Fibroblast of villous mesenchyme (primary cell): ENCODE measurements at regions not wholly inside any gene's neighbourhood (a gene's known extent, or its start where the extent isn't known, plus 50 kb on each side); places are given as distances from the start of the nearest gene placed in this dataset.

Experiments used
- DNase-seq: peaks from one replicate; pipeline ENCODE4 v3.0.0-alpha.2; 2010; ENCODE audit warnings: low read depth
- H3K4me3 ChIP-seq: 2 replicates; pipeline ENCODE4 v1.5.1; 2011; ENCODE audit warnings: low read depth, mild to moderate bottlenecking, low read length
- CTCF ChIP-seq: IDR thresholded peaks from 2 replicates; pipeline ENCODE4 v1.5.1; 2012; ENCODE audit warnings: low read depth, mild to moderate bottlenecking, low read length; ENCODE audit not compliant: insufficient read depth

GRCh38 chr12:92496790-92497189 lies 206.0 kb upstream of the PLEKHG7 start:
- DNase-seq, result no peak
- TF ChIP-seq CTCF, result no peak
- H3K4me3 ChIP-seq, result no peak overlapping the region

GRCh38 chr12:92495108-92495507 lies 207.7 kb upstream of the PLEKHG7 start:
- H3K4me3 ChIP-seq, result no peak overlapping the region
- no peak for TF ChIP-seq CTCF
- DNase-seq, result no peak

- no peak for DNase-seq
- no peak overlapping the region for H3K4me3 ChIP-seq
- no peak for TF ChIP-seq CTCF
Measured at GRCh38 chr12:92493816-92494215, 209.0 kb upstream of the PLEKHG7 start.

- TF ChIP-seq CTCF, result no peak
- H3K4me3 ChIP-seq, result no peak overlapping the region
- DNase-seq, result no peak
Measured at GRCh38 chr12:92492995-92493394, 209.8 kb upstream of the PLEKHG7 start.

GRCh38 chr12:92492291-92492690 lies 210.5 kb upstream of the PLEKHG7 start:
- TF ChIP-seq CTCF, result no peak
- DNase-seq, result no peak
- no peak overlapping the region for H3K4me3 ChIP-seq

GRCh38 chr12:92489781-92490180 lies 213.0 kb upstream of the PLEKHG7 start:
- no peak for DNase-seq
- H3K4me3 ChIP-seq, result no peak overlapping the region
- no peak for TF ChIP-seq CTCF

GRCh38 chr12:92488735-92489134 lies 214.1 kb upstream of the PLEKHG7 start:
- H3K4me3 ChIP-seq, result no peak overlapping the region
- DNase-seq, result no peak
- TF ChIP-seq CTCF, result no peak
